GM12891 (cell line): ENCODE measurements at regions not wholly inside any gene's neighbourhood (a gene's known extent, or its start where the extent isn't known, plus 50 kb on each side); places are given as distances from the start of the nearest gene placed in this dataset.

Experiments
- DNase-seq: peaks from one replicate; pipeline ENCODE4 v3.0.0; 2011; ENCODE audit warnings: low spot score; ENCODE audit not compliant: insufficient read length
- FAIRE-seq: peaks from 2 replicates; lab custom pipeline; 2011; peaks lifted over from hg19 to GRCh38; lab: Jason Lieb, UNC
- PAX5 ChIP-seq: IDR thresholded peaks from 2 replicates; pipeline ENCODE4 v1.6.1; 2011; ENCODE audit warnings: low read length, moderate library complexity, mild to moderate bottlenecking; ENCODE audit not compliant: insufficient read depth, severe bottlenecking
- POLR2A ChIP-seq: IDR thresholded peaks from 2 replicates; pipeline ENCODE4 v1.6.1; 2011; ENCODE audit warnings: low read depth, low read length, control low read depth
- POLR2AphosphoS5 ChIP-seq: IDR thresholded peaks from 2 replicates; pipeline ENCODE4 v1.6.1; 2011; ENCODE audit warnings: low read depth, low read length, control low read depth
- POU2F2 ChIP-seq: IDR thresholded peaks from 2 replicates; pipeline ENCODE4 v1.6.1; 2011; ENCODE audit warnings: low read depth, mild to moderate bottlenecking, control low read depth, low read length, moderate library complexity
- SPI1 ChIP-seq: IDR thresholded peaks from 2 replicates; pipeline ENCODE4 v1.6.1; 2011; ENCODE audit warnings: low read depth, low read length, control low read depth
- TAF1 ChIP-seq: IDR thresholded peaks from 2 replicates; pipeline ENCODE4 v1.6.1; 2011; ENCODE audit warnings: low read depth, low read length, control low read depth

- no peak for TF ChIP-seq SPI1
- no peak for TF ChIP-seq POLR2A
- no peak for TF ChIP-seq PAX5
- TF ChIP-seq POU2F2: no peak
- TF ChIP-seq TAF1: no peak
- no peak for TF ChIP-seq POLR2AphosphoS5
- no peak for DNase-seq
- no peak for FAIRE-seq
Measured at GRCh38 chr9:26551971-26552370, 340.6 kb downstream of the CAAP1 start.

- no peak for FAIRE-seq
- no peak for DNase-seq
- TF ChIP-seq PAX5: no peak
- no peak for TF ChIP-seq POU2F2
- TF ChIP-seq POLR2AphosphoS5: no peak
- TF ChIP-seq SPI1: no peak
- TF ChIP-seq POLR2A: no peak
- no peak for TF ChIP-seq TAF1
Measured at GRCh38 chr9:26551451-26551850, 341.2 kb downstream of the CAAP1 start.

- no peak for DNase-seq
- no peak for FAIRE-seq
- TF ChIP-seq SPI1: no peak
- TF ChIP-seq PAX5: no peak
- no peak for TF ChIP-seq POLR2A
- TF ChIP-seq TAF1: no peak
- no peak for TF ChIP-seq POU2F2
- no peak for TF ChIP-seq POLR2AphosphoS5
Measured at GRCh38 chr9:26548781-26549290, 343.8 kb downstream of the CAAP1 start.

GRCh38 chr9:26539867-26540493, 352.6 kb downstream of the CAAP1 start:
- FAIRE-seq: no peak
- no peak for DNase-seq
- no peak for TF ChIP-seq PAX5
- TF ChIP-seq TAF1: no peak
- no peak for TF ChIP-seq POLR2A
- TF ChIP-seq SPI1: no peak
- no peak for TF ChIP-seq POLR2AphosphoS5
- no peak for TF ChIP-seq POU2F2

- TF ChIP-seq PAX5 (no peak), SPI1 (no peak), POLR2AphosphoS5 (no peak), POLR2A (no peak), POU2F2 (no peak), TAF1 (no peak)
- FAIRE-seq (no peak), DNase-seq (no peak)
Measured at GRCh38 chr9:26537211-26537610, 355.4 kb downstream of the CAAP1 start.

- TF ChIP-seq SPI1 (no peak), POLR2AphosphoS5 (no peak)
- no peak for FAIRE-seq
- no peak for DNase-seq
Measured at GRCh38 chr9:26535151-26535550, 357.5 kb downstream of the CAAP1 start.

- FAIRE-seq: no peak
- TF ChIP-seq POU2F2 (no peak), POLR2AphosphoS5 (no peak), POLR2A (no peak), SPI1 (no peak), TAF1 (no peak), PAX5 (no peak)
Measured at GRCh38 chr9:26530841-26531240, 361.8 kb downstream of the CAAP1 start.

GRCh38 chr9:26527931-26528330, 364.7 kb downstream of the CAAP1 start:
- no peak for DNase-seq
- no peak for TF ChIP-seq SPI1
- TF ChIP-seq POLR2AphosphoS5: no peak
- no peak for TF ChIP-seq TAF1
- TF ChIP-seq POLR2A: no peak
- no peak for TF ChIP-seq PAX5
- no peak for TF ChIP-seq POU2F2
- no peak for FAIRE-seq

More at GRCh38 chr9:26530841-26531240, 361.8 kb downstream of the CAAP1 start:
- DNase-seq: no peak

GRCh38 chr9:26524267-26524666, 368.3 kb downstream of the CAAP1 start:
- FAIRE-seq (no peak), DNase-seq (no peak)
- TF ChIP-seq POLR2AphosphoS5 (no peak), POLR2A (no peak), TAF1 (no peak), PAX5 (no peak)

- DNase-seq (no peak), FAIRE-seq (no peak)
- TF ChIP-seq SPI1: no peak
- TF ChIP-seq POLR2AphosphoS5: no peak
- TF ChIP-seq POU2F2: no peak
- no peak for TF ChIP-seq TAF1
- no peak for TF ChIP-seq PAX5
- no peak for TF ChIP-seq POLR2A
Measured at GRCh38 chr9:26523577-26523976, 369.0 kb downstream of the CAAP1 start.

- TF ChIP-seq TAF1 (no peak), POU2F2 (no peak), SPI1 (no peak), POLR2AphosphoS5 (no peak), PAX5 (no peak), POLR2A (no peak)
- no peak for FAIRE-seq
- no peak for DNase-seq
Measured at GRCh38 chr9:26520141-26520540, 372.5 kb downstream of the CAAP1 start.
